ENCODE measurements at regions not wholly inside any gene's neighbourhood (a gene's known extent, or its start where the extent isn't known, plus 50 kb on each side); places are given as distances from the start of the nearest gene placed in this dataset.

DNA sequence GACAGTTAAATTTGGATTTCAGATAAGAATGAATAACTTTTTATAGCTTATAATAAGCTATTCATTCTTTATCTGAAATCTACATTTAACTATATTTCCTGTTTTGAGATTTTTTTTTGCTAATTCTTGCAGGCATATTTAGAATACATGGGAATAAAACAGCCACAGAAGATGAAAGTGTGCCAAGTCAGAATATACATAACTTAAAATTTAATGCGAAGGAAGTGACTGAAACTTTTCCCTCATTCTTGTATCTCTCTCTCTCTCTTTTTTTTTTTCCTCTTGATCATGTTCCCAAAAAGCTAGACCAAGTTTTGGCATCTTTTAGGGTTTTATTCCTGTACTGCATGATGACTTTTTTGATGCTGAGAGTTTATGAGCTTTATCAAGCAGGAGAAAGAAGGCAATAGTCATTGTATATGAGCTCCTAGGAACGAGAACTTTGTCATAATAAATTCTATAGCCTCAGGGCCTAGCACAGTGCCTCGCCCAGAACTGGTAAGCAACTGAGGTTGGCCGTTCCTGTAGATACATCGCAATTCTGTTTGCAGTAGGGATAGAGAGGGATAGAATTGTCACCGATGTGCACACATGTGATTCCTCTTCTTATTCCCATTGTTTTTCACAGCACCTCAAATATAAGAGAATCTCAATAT lies 205.2 kb downstream of the MYLK4 start:
- no peak overlapping the region for H3K27ac Mint-ChIP-seq
- peaks cover 70% of the 10 kb centered on the region for H3K27me3 Mint-ChIP-seq (ENCODE audit: low read depth)
- no peak overlapping the region for H3K4me3 Mint-ChIP-seq (ENCODE audit: low read depth)
- peaks cover 11% of the 10 kb centered on the region for H3K36me3 Mint-ChIP-seq (ENCODE audit: low read depth)
- peaks cover 32% of the 10 kb centered on the region for H3K4me1 Mint-ChIP-seq (ENCODE audit: low read depth)
- intact Hi-C loops (cut with micrococcal nuclease) = loop anchor here (10.0 kb wide), 1 partner anchor 431 kb away; no protein-coding TSS in a partner anchor
- H3K9me3 Mint-ChIP-seq = peaks cover 4% of the 10 kb centered on the region
- no peak for DNase-seq (ENCODE audit: low spot score)

DNA sequence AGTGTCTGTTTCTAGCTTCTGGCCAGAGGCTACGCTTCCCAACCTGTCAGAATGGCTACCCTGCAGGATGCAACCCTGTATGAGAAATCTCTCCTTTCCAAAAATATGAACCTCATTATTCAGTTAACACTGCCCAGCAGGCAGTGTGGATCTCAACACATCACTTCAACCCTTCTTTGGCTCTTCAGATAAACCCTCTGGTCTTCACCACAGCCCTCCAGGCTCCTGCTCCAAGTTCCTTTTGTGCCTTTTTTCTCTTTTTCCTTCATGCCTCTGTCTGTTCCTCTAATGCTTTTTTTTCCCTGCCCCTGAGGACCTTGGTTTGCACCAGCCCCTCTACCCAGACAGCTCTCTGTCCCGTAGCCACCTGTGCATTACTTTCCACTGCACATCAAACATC lies 207.4 kb downstream of the MYLK4 start:
- Mint-ChIP-seq H3K4me3 (ENCODE audit: low read depth) (no peak overlapping the region), H3K27ac (no peak overlapping the region), H3K9me3 (peaks cover 4% of the 10 kb centered on the region), H3K36me3 (ENCODE audit: low read depth) (peaks cover 11% of the 10 kb centered on the region), H3K4me1 (ENCODE audit: low read depth) (peaks cover 32% of the 10 kb centered on the region), H3K27me3 (ENCODE audit: low read depth) (peaks cover 64% of the 10 kb centered on the region)
- DNase-seq (ENCODE audit: low spot score) = no peak
- intact Hi-C loops (cut with micrococcal nuclease) = loop anchor here (1.0 to 10.0 kb wide), 3 partner anchors 20 to 429 kb away; no protein-coding TSS in a partner anchor

DNA sequence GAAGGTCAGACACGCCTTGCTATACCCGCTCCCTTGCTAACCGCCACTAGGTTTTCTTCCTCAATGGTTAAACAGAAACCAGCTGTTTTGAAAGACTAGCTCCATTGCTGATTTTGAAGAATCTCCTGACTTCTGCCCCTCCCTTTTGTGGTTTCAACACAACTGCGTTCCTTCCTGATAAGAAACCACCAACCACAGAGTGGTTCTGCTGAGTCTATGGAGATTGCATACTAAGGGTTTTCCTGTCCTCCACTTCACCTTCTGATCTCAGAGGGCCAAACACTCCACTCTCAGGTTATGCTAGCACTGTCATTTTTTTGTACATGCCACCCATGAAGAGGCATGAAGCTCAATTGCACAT lies 207.9 kb downstream of the MYLK4 start:
- Mint-ChIP-seq H3K4me1 (ENCODE audit: low read depth) (peaks cover 32% of the 10 kb centered on the region), H3K9me3 (peaks cover 4% of the 10 kb centered on the region), H3K27me3 (ENCODE audit: low read depth) (peaks cover 64% of the 10 kb centered on the region), H3K4me3 (ENCODE audit: low read depth) (no peak overlapping the region), H3K27ac (peak overlapping the region; percentile 18), H3K36me3 (ENCODE audit: low read depth) (peaks cover 11% of the 10 kb centered on the region)
- peak; percentile 74 for DNase-seq (ENCODE audit: low spot score)
- intact Hi-C loops (cut with micrococcal nuclease) = loop anchor here (1.0 to 10.0 kb wide), 3 partner anchors 20 to 428 kb away; no protein-coding TSS in a partner anchor

DNA sequence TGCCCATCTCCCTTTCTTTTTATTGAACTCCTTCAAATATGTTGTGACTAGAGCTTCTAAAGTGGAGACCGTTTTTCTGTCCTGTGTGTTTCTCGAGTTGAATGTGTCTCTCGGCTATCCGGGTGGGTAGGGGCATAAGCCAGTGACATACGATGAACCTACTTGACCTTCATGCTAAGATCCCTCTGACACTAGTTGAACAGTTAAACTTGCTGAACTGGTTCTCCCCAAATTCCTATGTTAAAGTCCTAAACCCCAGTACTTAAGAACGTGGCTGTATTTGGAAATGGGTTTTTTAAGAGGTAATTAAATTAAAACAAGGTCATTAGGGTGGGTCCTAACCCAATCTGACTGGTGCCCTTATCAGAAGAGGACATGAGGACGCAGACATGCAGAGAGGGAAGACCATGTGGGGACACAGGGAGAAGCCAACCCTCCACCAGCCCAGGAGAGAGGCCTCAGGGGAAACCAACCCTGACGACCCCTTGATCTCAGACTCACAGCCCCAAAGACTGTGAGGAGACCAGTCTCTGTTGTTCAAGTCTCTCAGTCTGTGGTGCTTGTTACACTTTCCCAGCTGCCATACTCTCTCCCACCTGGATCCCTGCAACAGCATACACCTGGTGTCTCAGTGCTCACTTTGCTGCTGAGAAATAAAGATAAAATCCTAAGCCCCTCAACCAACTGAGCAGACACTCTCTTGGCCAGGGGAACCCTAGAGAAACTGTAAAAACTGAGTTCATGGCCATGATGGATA lies 208.4 kb downstream of the MYLK4 start:
- H3K27me3 Mint-ChIP-seq (ENCODE audit: low read depth) = peaks cover 66% of the 10 kb centered on the region
- intact Hi-C loops (cut with micrococcal nuclease) = loop anchor here (5.0 to 10.0 kb wide), 2 partner anchors 220 to 427 kb away; no protein-coding TSS in a partner anchor

DNA sequence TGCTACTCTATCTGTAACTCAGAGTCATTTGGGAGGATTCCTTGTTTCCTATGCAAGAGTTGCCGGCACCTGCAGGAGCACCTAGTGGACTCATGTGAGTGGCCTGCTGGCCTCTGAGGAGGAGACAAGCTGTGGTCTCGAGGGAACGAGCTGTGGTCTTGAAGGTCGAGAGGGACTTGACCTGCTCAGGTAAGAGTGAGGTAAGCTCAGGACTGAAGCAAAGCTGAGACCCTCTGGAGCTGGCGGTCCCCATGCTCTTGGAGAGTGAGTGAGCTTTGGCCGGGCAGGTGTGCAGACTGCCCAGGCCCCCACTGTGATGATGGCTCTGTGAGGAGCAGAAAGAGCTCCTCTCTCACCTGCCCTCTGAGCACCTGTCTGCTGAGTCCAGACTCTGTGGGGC lies 214.3 kb downstream of the MYLK4 start:
- Mint-ChIP-seq H3K9me3 (peaks cover 7% of the 10 kb centered on the region), H3K4me3 (ENCODE audit: low read depth) (no peak overlapping the region), H3K27ac (no peak overlapping the region), H3K36me3 (ENCODE audit: low read depth) (peaks cover 5% of the 10 kb centered on the region), H3K4me1 (ENCODE audit: low read depth) (peaks cover 14% of the 10 kb centered on the region), H3K27me3 (ENCODE audit: low read depth) (peaks cover 80% of the 10 kb centered on the region)
- DNase-seq (ENCODE audit: low spot score) = no peak
- intact Hi-C loops (cut with micrococcal nuclease) = no loop called here

More for the DNA sequence above, 208.4 kb downstream of the MYLK4 start:
- H3K4me3 Mint-ChIP-seq (ENCODE audit: low read depth) = no peak overlapping the region
- H3K27ac Mint-ChIP-seq = peak overlapping the region; percentile 18
- no peak for DNase-seq (ENCODE audit: low spot score)
- peaks cover 4% of the 10 kb centered on the region for H3K9me3 Mint-ChIP-seq
- H3K4me1 Mint-ChIP-seq (ENCODE audit: low read depth) = peaks cover 32% of the 10 kb centered on the region
- peaks cover 11% of the 10 kb centered on the region for H3K36me3 Mint-ChIP-seq (ENCODE audit: low read depth)

DNA sequence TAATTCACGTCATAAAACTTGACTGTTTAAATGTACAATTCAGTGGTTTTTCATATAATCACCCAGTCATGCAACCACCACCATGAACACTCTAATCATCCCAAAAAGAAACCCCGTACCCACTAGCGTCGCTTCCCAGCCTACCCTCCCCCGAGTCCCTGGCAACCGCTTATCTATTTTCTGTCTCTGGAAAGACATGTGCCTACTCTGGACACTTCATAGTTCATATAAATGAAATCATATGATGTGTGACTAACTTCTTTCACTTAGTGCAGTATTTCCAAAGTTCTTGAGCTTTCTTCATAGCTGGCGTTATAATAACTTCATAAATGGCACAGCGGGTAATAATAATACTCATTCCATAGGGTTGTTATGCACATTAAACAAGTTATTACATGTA lies 215.2 kb downstream of the MYLK4 start:
- DNase-seq (ENCODE audit: low spot score) = no peak
- H3K4me1 Mint-ChIP-seq (ENCODE audit: low read depth) = peaks cover 11% of the 10 kb centered on the region
- H3K27me3 Mint-ChIP-seq (ENCODE audit: low read depth) = peaks cover 80% of the 10 kb centered on the region
- no peaks in the 10 kb centered on the region for H3K36me3 Mint-ChIP-seq (ENCODE audit: low read depth)
- no peak overlapping the region for H3K4me3 Mint-ChIP-seq (ENCODE audit: low read depth)
- intact Hi-C loops (cut with micrococcal nuclease) = no loop called here
- peaks cover 7% of the 10 kb centered on the region for H3K9me3 Mint-ChIP-seq
- H3K27ac Mint-ChIP-seq = no peak overlapping the region

DNA sequence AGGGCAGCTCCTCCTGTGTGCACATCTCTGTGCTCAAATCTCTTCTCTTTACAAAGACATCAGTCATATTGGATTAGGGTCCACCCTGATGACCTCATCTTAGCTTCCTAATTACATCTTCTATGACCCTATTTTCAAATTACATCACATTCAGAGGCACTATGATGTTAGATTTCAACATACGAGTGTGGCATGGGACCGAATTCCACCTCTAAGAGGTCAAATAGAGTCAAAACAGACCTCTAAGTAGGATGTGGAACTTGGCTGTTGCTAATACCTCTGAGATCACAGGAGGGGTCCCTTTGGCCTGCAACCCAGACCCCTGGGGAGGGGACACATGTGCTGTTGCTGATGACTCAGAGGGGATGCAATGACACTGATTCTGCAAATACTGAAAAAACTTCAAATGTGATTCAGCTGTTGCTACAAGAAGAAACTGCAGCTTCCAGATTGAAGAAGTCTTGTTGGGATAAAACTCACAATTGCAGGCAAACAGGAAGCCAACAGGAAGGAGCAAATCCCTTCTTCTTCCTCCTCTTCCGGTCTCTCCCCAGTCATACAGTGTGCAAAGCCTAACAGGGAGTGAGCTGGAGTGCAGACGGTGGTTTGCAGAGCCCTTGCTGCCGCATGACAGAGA lies 216.2 kb downstream of the MYLK4 start:
- intact Hi-C loops (cut with micrococcal nuclease) = no loop called here
- no peak for DNase-seq (ENCODE audit: low spot score)
- Mint-ChIP-seq H3K4me3 (ENCODE audit: low read depth) (no peak overlapping the region), H3K27ac (no peak overlapping the region), H3K36me3 (ENCODE audit: low read depth) (no peaks in the 10 kb centered on the region), H3K9me3 (peaks cover 7% of the 10 kb centered on the region), H3K4me1 (ENCODE audit: low read depth) (peaks cover 11% of the 10 kb centered on the region), H3K27me3 (ENCODE audit: low read depth) (peaks cover 81% of the 10 kb centered on the region)

DNA sequence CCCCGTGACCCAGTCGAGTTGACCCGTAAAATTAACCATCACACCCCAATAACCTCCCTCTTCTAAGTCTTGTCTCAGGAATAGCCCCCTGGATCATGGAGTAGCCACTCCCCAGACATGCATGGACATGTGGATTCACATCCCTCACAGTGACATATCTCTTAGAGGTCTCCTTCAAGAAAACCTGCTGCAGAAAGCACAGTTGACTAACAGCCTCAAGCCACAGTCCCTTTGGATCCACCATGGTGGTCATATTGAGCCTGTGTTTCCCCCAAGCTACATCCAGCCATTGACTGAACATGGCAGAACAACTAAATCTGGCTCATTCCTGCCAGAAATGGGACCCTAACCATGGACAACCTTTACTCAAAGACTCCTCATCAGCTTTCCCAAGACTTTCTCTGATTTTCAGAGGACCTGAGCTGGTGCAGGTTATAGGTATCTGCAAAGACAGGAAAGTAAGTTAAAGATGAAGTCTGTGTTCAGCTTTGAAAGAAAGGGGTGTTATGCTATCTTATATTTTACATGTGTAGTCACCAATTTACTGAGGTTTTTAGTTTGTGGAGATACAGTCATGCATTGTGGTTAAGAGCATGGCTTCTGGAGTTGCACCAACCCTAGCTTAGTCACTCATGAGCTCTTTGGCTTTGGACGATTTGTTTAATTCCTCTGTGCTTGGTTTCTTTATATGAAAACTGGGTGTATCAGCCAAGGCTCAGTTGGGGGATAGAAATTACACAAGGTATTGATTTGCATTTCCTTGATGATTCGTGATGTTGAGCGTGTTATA lies 219.1 kb downstream of the MYLK4 start:
- intact Hi-C loops (cut with micrococcal nuclease) = no loop called here
- H3K27ac Mint-ChIP-seq = no peak overlapping the region
- no peak for DNase-seq (ENCODE audit: low spot score)
- H3K27me3 Mint-ChIP-seq (ENCODE audit: low read depth) = peaks cover 78% of the 10 kb centered on the region
- peaks cover 11% of the 10 kb centered on the region for H3K4me1 Mint-ChIP-seq (ENCODE audit: low read depth)
- H3K4me3 Mint-ChIP-seq (ENCODE audit: low read depth) = no peak overlapping the region
- H3K9me3 Mint-ChIP-seq = peaks cover 7% of the 10 kb centered on the region
- no peaks in the 10 kb centered on the region for H3K36me3 Mint-ChIP-seq (ENCODE audit: low read depth)

DNA sequence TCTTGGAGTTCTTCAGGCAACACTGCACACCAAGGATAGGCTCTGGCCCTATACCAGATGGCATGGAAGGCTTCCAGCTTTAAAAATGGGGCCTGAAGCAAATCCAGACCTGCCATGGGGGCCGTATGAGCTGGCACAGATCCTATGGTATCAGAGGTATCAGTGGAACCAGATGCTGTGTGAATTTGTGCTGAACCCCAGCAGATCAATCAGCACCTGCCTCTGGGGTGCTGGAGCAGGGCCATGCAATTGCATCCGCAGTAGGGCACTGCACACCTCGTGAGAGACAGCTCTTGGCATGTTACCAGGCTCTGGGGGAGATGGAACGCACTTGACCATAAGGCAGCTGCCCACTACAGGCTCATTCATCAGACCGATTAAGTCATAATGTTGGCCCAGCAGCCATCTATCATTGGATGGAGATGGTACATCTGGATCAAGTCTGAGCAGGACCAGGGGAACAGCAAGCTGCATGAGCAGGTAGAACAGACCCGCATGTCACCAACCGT lies 221.5 kb downstream of the MYLK4 start:
- no peak for DNase-seq (ENCODE audit: low spot score)
- H3K4me1 Mint-ChIP-seq (ENCODE audit: low read depth) = peaks cover 11% of the 10 kb centered on the region
- peaks cover 62% of the 10 kb centered on the region for H3K27me3 Mint-ChIP-seq (ENCODE audit: low read depth)
- no peak overlapping the region for H3K4me3 Mint-ChIP-seq (ENCODE audit: low read depth)
- intact Hi-C loops (cut with micrococcal nuclease) = no loop called here
- H3K27ac Mint-ChIP-seq = no peak overlapping the region
- peaks cover 2% of the 10 kb centered on the region for H3K36me3 Mint-ChIP-seq (ENCODE audit: low read depth)
- H3K9me3 Mint-ChIP-seq = peaks cover 13% of the 10 kb centered on the region

DNA sequence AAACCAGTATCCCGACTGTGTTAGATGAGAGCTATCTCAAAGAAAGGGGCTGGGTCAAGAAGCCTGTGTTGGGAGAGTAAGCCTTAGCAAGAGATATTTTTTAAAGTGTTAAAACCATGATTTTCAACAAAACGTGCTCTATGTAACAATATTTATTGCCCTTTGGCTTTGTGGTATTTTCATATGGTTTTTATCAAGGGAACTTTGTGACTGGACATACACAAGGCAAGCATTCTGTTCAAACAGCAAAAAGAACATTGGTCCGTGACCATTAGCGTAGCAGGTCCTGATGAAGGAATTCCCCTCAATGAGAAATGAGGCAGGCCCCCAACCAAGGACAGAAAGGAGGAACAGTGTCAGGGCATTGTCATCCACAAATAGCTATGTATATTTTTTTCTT lies 222.6 kb downstream of the MYLK4 start:
- no peak overlapping the region for H3K4me3 Mint-ChIP-seq (ENCODE audit: low read depth)
- H3K27me3 Mint-ChIP-seq (ENCODE audit: low read depth) = peaks cover 55% of the 10 kb centered on the region

DNA sequence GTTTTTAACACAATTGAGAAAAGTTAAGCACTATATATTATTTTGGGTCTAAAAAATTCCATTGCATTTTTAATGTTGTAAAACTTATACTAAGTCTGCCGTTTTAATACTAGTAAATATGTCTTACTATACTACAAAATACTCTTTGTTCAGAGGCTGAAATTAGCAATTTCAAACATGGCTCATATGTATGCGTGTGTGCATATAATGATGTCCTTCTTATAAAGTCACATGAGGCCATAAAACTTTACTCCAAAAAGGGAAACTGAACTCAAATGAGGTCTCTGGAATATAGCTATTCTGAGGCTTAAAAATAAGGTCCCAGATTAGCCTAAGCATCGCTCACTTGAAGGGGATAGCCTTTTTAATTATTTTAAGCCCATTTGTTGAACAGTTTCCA lies 224.0 kb downstream of the MYLK4 start:
- Mint-ChIP-seq H3K27me3 (ENCODE audit: low read depth) (peaks cover 53% of the 10 kb centered on the region), H3K36me3 (ENCODE audit: low read depth) (peaks cover 6% of the 10 kb centered on the region), H3K4me1 (ENCODE audit: low read depth) (peaks cover 15% of the 10 kb centered on the region), H3K4me3 (ENCODE audit: low read depth) (no peak overlapping the region), H3K9me3 (peaks cover 27% of the 10 kb centered on the region), H3K27ac (no peak overlapping the region)
- intact Hi-C loops (cut with micrococcal nuclease) = no loop called here
- no peak for DNase-seq (ENCODE audit: low spot score)

More for the DNA sequence above, 222.6 kb downstream of the MYLK4 start:
- Mint-ChIP-seq H3K36me3 (ENCODE audit: low read depth) (peaks cover 4% of the 10 kb centered on the region), H3K4me1 (ENCODE audit: low read depth) (peaks cover 11% of the 10 kb centered on the region), H3K9me3 (peaks cover 23% of the 10 kb centered on the region), H3K27ac (no peak overlapping the region)
- no peak for DNase-seq (ENCODE audit: low spot score)
- intact Hi-C loops (cut with micrococcal nuclease) = no loop called here

DNA sequence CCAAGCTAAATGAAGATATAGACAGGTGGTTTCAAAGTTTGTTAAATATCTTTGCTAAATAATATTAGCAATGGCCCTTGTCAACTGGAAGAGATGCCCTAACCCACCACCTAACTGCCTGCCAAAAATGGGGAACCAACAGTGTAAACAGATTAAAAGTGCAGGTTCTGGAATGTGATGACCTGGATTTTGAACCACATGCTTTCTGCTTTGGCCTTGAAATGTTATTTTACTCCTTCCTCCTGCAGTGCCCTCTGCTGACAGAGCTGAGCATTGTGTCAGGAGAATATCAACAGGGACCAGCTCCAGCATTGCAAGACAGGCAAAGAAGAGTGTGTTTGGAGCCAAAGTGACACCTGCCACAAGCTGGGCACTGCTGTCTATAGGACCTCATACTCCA lies 226.6 kb downstream of the MYLK4 start:
- no peak for DNase-seq (ENCODE audit: low spot score)
- Mint-ChIP-seq H3K4me3 (ENCODE audit: low read depth) (no peak overlapping the region), H3K4me1 (ENCODE audit: low read depth) (peaks cover 12% of the 10 kb centered on the region), H3K27ac (no peak overlapping the region), H3K9me3 (peaks cover 39% of the 10 kb centered on the region), H3K36me3 (ENCODE audit: low read depth) (peaks cover 6% of the 10 kb centered on the region), H3K27me3 (ENCODE audit: low read depth) (peaks cover 37% of the 10 kb centered on the region)
- intact Hi-C loops (cut with micrococcal nuclease) = no loop called here
